Activated CD4-positive, alpha-beta T cell treated with anti-CD3 and anti-CD28 coated beads for 48 hours (primary cell): ENCODE measurements at regions not wholly inside any gene's neighbourhood (a gene's known extent, or its start where the extent isn't known, plus 50 kb on each side); places are given as distances from the start of the nearest gene placed in this dataset.

Experiments used
- DNase-seq: peaks from one replicate; pipeline ENCODE4 v3.0.0-alpha.2; 2020

GRCh38 chr4:159445692-159446091 is 342.8 kb downstream of the RAPGEF2 start:
- no peak for DNase-seq

- DNase-seq, result peak; percentile 24
These were observed 343.5 kb downstream of the RAPGEF2 start for GRCh38 chr4:159446266-159446976.

GRCh38 chr4:159447296-159447695 is 344.4 kb downstream of the RAPGEF2 start:
- DNase-seq, result no peak

- DNase-seq, result no peak
These were observed 348.1 kb downstream of the RAPGEF2 start for GRCh38 chr4:159451006-159451405.

- DNase-seq, result no peak
These were observed 352.9 kb downstream of the RAPGEF2 start for GRCh38 chr4:159455675-159456237.

- no peak for DNase-seq
These were observed 357.5 kb downstream of the RAPGEF2 start for GRCh38 chr4:159460371-159460770.

- DNase-seq, result no peak
These were observed 360.4 kb downstream of the RAPGEF2 start for GRCh38 chr4:159463235-159463634.

GRCh38 chr4:159464302-159464701 is 361.4 kb downstream of the RAPGEF2 start:
- DNase-seq, result no peak

GRCh38 chr4:159476886-159477285 is 374.0 kb downstream of the RAPGEF2 start:
- DNase-seq, result no peak

GRCh38 chr4:159480826-159481225 is 377.9 kb downstream of the RAPGEF2 start:
- no peak for DNase-seq

- DNase-seq, result no peak
These were observed 379.1 kb downstream of the RAPGEF2 start for GRCh38 chr4:159481936-159482335.

- DNase-seq, result no peak
These were observed 380.4 kb downstream of the RAPGEF2 start for GRCh38 chr4:159483110-159483781.

GRCh38 chr4:159483782-159484741 is 381.2 kb downstream of the RAPGEF2 start:
- no peak for DNase-seq

GRCh38 chr4:159484864-159485263 is 382.0 kb downstream of the RAPGEF2 start:
- no peak for DNase-seq

GRCh38 chr4:159487284-159487747 is 384.4 kb downstream of the RAPGEF2 start:
- peak; percentile 39 for DNase-seq

GRCh38 chr4:159489646-159490045 is 386.8 kb downstream of the RAPGEF2 start:
- DNase-seq, result no peak

GRCh38 chr4:159495515-159496236 is 392.8 kb downstream of the RAPGEF2 start:
- DNase-seq, result no peak

GRCh38 chr4:159496248-159496647 is 393.4 kb downstream of the RAPGEF2 start:
- DNase-seq, result no peak

- no peak for DNase-seq
These were observed 395.1 kb downstream of the RAPGEF2 start for GRCh38 chr4:159497936-159498335.

- DNase-seq, result no peak
These were observed 395.7 kb downstream of the RAPGEF2 start for GRCh38 chr4:159498446-159499115.

- no peak for DNase-seq
These were observed 398.0 kb downstream of the RAPGEF2 start for GRCh38 chr4:159500861-159501260.
